Stimulated activated CD4-positive, alpha-beta T cell treated with anti-CD3 and anti-CD28 coated beads, Interleukin-4, amount 100 ng/mL, for 48 hours (primary cell): ENCODE measurements at regions not wholly inside any gene's neighbourhood (a gene's known extent, or its start where the extent isn't known, plus 50 kb on each side); places are given as distances from the start of the nearest gene placed in this dataset.

Experiments
- DNase-seq, 2 donors: peaks; one replicate each; pipeline ENCODE4 v3.0.0-alpha.2; 2020; ENCODE audit warnings: low read depth in 2 of 2

- no peak for DNase-seq
Measured at GRCh38 chr2:37837628-37838328, 87.3 kb upstream of the RMDN2 start.

- DNase-seq: no peak
Measured at GRCh38 chr2:37838541-37839167, 86.4 kb upstream of the RMDN2 start.

GRCh38 chr2:37839991-37840390 is 85.1 kb upstream of the RMDN2 start:
- no peak for DNase-seq

- no peak for DNase-seq
Measured at GRCh38 chr2:37842732-37843440, 82.2 kb upstream of the RMDN2 start.

- DNase-seq: no peak
Measured at GRCh38 chr2:37843556-37843955, 81.5 kb upstream of the RMDN2 start.

- no peak for DNase-seq
Measured at GRCh38 chr2:37846207-37846606, 78.9 kb upstream of the RMDN2 start.

- DNase-seq: no peak
Measured at GRCh38 chr2:37847792-37848191, 77.3 kb upstream of the RMDN2 start.

GRCh38 chr2:37848451-37848850 is 76.6 kb upstream of the RMDN2 start:
- no peak for DNase-seq

GRCh38 chr2:37849911-37850310 is 75.2 kb upstream of the RMDN2 start:
- no peak for DNase-seq

- DNase-seq: no peak
Measured at GRCh38 chr2:37851428-37851827, 73.7 kb upstream of the RMDN2 start.

GRCh38 chr2:37851828-37852584 is 73.1 kb upstream of the RMDN2 start:
- DNase-seq: no peak

GRCh38 chr2:37852585-37853014 is 72.5 kb upstream of the RMDN2 start:
- DNase-seq: no peak

- DNase-seq: no peak
Measured at GRCh38 chr2:37854676-37855282, 70.3 kb upstream of the RMDN2 start.

GRCh38 chr2:37855283-37856041 is 69.6 kb upstream of the RMDN2 start:
- no peak for DNase-seq

GRCh38 chr2:37856101-37856751 is 68.9 kb upstream of the RMDN2 start:
- no peak for DNase-seq

GRCh38 chr2:37857575-37858399 is 67.3 kb upstream of the RMDN2 start:
- DNase-seq: no peak

GRCh38 chr2:37858400-37858711 is 66.7 kb upstream of the RMDN2 start:
- no peak for DNase-seq

GRCh38 chr2:37858725-37859267 is 66.3 kb upstream of the RMDN2 start:
- DNase-seq: no peak

GRCh38 chr2:37862620-37863019 is 62.5 kb upstream of the RMDN2 start:
- DNase-seq: no peak

- no peak for DNase-seq
Measured at GRCh38 chr2:37864217-37864616, 60.9 kb upstream of the RMDN2 start.
